HG02970 (cell line): ENCODE measurements at regions not wholly inside any gene's neighbourhood (a gene's known extent, or its start where the extent isn't known, plus 50 kb on each side); places are given as distances from the start of the nearest gene placed in this dataset.
"Not testable (repeated sequence)": the region's sequence is repeated elsewhere in the genome, so short reads cannot be mapped to it uniquely, and the experiment has no call there.

Source experiments
- ATAC-seq: cut with Tn5 transposase; IDR thresholded peaks from one replicate; pipeline ENCODE4 v1.9.1; 2021; ENCODE audit warnings: mild to moderate bottlenecking, moderate library complexity, moderate number of reproducible peaks; ENCODE audit not compliant: unreplicated experiment, low FRiP score

DNA sequence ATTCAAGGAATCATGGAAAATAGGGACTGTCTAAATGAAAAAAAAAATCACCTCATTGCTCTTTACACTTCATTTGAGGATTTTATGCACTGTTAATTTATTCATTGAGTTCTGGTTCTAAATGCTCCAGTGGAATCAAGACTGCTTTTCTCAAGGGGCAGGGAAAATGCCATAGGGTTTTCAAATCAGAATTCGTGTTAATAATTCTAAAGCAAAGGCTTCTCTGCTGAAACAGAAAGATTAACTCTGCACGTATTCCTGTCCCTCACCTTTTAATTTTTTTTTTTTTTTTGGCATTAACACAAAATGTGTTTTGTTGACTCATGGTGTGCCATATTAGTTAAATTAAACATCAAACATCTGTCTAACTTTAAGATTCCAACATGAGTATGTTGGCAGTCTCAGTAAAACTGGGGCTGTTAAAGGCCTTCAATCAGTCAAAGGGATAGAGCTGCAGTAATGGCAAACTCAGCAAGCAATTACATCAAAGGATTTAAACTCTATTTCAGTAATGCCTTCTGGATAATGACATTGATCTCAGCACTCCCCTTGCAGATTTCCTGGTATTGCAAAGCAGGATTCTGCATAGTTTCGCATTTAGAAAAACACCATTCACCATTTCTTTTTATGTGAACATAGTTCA is 878.1 kb downstream of the RAPGEF2 start:
- no peak for ATAC-seq

DNA sequence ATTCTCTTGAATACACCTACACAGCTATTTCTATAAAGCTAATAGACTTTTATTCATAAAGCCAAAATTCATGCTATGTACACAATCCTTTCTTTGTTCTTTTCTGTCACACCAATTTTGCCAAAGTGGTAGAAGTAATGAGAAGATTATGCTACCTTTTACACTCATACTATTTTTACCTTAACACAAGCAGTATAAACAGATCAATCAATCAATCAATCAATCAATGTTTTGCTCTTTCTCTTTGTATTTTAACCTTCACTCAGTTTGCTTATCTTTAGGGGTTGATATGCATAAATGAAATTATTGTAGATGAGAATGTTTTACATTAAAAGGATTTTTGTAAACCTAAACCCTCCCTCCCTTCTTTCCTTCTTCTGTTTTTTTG is 878.6 kb downstream of the RAPGEF2 start:
- ATAC-seq = no peak

DNA sequence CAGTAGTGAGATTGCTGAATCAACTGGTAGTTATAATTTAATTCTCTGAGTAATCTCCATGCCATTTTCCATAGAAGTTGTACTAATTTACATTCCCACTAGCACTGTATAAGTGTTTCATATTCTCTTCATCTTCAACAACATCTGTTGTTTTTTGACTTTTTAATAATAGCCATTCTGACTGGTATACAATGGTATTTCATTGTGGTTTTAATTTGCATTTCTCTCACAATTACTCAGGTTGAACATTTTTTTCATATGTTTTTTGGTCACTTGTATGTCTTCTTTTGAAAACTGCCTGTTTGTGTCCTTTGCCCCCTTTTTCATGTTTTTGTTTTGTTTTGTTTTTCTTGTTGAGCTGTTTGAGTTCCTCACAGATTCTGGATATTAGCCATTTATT is 880.2 kb downstream of the RAPGEF2 start:
- ATAC-seq = no peak

DNA sequence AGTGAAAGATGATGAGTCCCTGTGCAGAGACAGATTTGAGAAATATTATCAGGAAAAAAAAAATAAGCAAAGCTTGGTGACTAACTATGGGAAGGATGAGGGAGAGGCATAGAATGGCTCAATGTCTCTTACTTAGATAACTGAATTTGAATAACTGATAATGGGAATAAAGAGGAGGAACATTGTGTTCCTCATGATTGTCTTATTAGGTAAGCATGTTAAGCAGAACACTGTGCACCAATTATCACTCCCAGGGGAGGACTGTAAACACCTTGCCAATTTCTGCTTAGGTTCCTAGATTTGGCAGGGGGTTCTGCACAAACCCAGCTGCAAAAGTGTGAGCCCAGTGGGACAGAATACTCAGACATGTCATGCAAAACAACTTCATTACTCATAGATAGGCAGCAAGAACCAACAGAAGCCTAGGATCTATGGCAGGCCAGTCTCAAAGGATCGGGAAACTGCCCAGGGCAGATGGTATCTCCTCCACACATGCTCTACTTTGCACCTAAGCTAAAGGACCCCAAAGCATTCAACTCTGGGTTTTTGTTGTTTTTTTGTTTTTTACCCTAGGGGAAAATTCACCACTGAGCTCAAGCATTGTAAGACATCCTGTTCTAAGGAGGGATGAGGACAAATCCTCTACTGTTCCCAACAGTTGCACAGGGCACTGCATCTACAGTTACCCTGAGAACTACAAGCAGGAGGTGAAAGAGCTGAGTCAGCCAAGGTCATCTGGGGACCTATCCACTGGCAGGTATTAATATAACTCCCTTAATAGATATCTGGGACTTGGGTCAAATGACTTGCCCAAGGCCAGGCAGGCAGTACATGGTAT is 907.0 kb downstream of the RAPGEF2 start:
- no peak for ATAC-seq

DNA sequence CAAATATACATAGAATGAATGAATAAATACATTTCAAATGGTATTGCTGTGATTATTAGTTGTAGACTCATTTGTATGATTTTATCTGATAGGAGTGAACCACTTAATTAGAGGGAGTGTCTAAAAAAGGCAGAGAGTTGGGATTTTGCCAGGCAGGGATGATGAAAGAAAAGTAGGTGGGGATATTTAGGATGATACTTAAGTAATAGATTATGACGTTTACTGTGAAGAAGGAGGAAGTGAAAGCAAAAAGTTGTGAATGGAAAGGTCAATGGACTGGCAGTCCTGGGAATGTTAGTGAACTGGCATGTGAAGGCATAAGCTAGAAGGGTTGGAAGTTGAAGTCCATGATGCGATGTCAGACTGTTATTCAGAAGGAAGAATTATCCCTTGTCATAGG is 917.1 kb downstream of the RAPGEF2 start:
- no peak for ATAC-seq

DNA sequence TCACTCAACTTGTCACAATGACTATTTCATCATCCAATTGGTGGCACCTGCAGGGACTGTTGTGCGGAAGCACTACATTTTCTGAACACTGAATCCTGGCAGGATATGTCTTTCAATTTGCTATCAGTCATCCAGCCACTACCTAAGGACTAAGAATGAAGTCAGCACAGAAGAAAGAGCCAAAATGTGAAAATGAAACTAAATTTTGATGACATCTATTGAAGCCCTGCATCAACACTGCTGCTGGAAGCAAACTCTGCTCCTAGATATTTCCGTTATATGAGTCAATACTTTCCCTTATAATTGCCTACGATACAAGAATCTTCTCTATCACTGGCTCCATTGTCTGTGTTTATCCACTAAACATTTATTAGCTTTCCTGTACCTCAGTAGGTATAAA is 917.9 kb downstream of the RAPGEF2 start:
- no peak for ATAC-seq

DNA sequence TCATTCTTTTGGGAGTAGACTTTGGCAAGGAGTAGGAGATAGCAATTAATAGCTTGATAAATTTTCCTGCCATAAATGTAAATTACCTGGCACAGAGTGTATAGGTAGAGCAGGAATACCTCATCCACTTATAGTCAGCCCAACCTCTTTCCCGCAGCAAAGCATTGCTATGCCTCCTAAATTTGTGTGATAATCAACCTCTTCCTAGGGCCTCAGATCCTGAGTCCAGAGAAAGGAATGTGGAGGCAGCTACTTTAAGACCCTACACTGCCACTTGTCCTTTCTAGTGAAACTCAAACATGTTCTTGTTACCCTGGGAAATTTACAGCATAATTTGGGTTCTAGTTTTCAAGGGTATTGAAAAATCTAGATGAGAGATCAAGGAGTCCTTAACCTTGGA is 919.0 kb downstream of the RAPGEF2 start:
- ATAC-seq = no peak

DNA sequence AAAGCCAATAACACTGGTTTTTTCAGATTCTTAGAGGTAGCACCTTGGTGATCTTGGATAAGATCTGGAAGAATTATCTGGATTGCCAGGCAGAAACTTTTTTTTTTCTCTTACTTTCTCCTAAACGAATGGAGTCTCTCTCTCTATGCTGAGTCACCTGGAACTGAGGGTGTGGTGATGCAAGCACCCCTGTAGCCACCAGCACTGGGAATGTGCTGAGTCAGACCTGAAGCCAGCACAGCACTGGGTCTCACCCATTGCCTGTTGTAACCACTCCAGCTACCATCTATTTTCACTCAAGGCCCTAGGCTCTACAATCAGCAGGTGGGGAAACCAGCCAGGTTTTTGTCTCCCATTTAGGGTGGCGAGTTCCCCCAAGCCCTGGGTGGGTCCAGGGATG is 923.8 kb downstream of the RAPGEF2 start:
- ATAC-seq = no peak

DNA sequence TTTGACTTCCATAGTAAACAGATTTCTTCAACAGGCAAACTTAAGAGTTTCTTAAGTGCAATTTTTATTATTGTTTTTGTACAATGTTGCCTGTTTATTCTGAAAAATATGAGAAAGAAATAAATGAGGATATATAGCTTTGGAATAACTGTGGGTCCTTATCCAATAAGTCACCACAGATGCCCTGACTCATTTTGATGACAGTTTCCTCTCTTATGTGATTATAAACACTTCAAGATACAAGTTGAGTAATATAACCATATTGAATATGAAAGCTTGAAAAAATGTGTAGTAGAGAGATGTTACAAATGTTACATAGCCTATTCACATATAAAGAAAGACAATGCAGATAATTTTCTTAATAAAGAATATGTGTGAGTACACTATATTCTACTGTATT is 931.6 kb downstream of the RAPGEF2 start:
- ATAC-seq = no peak

DNA sequence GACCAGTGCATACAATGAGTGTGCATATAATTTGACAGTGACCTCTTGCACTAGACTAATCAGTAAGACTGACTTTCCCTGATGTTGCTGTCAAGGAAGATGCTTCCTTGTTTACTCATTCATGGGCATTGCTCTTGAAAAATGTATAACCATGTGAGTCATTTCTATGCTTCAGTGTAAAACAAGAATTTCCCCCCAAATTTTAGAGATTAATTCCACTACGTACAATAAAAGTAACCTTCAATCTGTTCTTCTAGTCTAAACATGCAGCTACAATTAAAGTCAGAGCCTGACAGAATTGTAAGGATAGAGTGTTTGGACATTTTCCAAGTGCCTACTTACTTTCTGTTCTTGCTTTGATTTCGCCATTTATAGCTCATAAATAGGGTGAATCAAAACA is 935.7 kb downstream of the RAPGEF2 start:
- no peak for ATAC-seq

DNA sequence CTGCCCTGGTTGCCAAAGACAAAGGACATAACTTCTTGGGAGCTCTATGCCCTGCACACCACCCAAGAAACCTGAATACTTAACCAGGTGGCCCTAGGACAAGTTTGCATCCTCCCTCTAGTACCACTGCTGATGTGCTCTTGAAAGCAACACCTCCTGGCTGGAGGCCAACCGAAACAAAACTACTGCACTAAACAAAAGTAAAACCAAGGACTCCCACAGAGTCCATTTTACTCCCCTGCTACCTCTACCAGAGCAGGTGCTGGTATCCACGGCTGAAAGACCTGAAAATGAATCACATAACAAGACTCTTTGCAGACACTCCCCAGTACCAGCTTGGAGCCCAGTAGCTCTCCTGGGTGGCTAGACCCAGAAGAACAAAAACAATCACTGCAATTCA is 941.8 kb downstream of the RAPGEF2 start:
- no peak for ATAC-seq

DNA sequence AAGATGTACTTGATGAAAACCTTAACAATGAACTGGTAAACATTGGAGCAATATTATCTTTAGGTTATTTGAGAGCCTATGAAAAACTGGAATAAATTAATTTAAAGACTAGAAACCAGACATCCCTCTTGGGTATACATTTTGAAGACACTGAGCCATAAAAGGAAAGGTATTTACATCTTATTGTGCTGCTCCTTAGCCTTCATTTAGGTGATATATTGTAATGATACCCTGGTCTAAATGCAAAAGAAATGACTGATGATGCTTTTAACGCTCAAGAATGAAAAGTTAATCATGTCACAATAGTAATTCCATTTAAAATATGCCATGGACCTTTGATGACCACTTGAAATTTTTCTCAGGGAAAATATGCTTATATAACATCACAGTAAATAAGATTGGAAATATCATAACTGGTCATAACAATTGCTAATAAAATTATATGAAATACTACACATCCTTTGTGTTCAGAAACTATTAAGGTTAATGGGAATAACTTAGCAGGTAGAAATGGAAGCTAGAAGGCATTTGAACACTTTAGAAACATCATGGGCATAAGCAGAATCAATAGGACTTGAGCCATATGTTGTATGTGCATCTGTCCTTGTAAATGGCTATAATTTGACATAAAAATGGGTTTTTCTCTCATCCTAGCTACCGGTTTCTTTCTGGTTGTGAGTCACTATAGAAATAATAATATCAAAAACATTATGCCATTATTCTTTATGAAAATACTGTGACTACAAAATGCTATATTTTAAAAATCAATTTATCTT is 979.7 kb downstream of the RAPGEF2 start:
- no peak for ATAC-seq

DNA sequence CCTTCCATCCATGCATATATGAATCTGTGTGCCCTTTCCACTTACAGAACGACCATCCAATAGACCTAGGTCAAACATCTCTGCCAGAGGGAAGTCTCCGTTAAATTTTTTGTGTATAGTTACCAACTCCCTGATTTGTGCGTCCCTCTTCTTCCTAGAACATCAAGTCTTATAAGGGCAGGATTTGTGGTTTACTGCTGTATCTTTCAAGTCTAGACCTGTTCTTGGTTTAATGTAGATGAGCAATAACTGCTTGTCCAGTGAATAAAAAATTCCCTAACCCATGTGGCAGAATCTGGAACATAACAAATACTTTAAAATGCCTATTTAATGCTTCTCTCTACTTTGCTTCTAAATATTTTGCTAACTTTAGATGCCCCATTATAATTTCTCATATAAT is 988.8 kb downstream of the RAPGEF2 start:
- no peak for ATAC-seq

DNA sequence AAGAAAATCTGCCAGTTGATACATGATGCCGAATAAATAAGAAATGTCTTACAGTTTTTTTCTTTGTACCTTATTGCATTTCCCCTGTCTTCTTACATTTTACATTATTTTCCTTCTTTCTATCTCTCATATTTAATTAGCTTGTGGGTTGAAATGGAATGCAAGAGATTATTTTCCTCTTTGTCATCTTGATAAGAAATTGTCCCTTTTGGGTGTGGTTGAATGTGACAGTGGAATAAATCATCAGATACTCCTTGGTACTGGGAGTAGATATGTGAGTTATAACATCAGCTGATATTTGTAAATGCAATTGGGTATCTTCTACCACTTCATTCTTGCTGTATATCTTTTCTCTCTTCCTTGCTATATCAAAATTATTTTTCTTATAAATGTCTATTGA is 997.4 kb downstream of the RAPGEF2 start:
- ATAC-seq = no peak

DNA sequence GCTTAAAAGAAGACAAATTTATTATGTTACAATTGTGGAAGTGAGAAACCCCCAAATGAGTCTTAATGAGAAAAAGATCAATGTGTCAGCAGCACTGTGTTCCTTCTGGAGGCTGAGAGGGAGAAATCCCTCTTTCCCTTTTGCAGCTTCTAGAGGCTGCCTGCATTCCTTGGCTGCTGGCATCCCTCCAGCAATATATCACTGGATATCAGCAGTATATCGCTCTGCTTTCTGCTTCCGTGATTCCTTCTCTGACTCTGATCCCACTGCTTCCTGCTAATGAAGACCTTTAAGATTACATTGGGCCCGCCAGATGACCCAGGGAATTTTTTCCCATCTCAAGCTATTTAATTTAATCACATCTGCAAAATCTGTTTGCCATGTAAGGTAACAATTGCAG is 1008.0 kb downstream of the RAPGEF2 start:
- ATAC-seq = no peak

DNA sequence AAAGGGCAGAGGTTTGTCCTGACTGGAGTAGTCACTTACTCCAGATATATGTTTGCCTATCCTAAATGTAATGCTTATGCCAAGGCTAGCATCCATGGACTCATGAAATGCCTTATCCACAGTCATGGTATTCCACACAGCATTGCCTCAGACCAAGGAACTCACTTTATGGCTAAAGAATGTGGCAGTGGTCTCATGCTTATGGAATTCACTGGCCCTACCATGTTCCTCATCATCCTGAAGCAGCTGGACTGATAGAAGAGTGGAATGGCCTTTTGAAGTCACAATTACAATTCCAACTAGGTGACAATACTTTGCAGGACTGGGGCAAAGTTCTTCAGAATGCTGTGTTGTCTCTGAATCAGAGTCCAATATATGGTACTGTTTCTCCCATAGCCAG is 1014.8 kb downstream of the RAPGEF2 start:
- no peak for ATAC-seq

DNA sequence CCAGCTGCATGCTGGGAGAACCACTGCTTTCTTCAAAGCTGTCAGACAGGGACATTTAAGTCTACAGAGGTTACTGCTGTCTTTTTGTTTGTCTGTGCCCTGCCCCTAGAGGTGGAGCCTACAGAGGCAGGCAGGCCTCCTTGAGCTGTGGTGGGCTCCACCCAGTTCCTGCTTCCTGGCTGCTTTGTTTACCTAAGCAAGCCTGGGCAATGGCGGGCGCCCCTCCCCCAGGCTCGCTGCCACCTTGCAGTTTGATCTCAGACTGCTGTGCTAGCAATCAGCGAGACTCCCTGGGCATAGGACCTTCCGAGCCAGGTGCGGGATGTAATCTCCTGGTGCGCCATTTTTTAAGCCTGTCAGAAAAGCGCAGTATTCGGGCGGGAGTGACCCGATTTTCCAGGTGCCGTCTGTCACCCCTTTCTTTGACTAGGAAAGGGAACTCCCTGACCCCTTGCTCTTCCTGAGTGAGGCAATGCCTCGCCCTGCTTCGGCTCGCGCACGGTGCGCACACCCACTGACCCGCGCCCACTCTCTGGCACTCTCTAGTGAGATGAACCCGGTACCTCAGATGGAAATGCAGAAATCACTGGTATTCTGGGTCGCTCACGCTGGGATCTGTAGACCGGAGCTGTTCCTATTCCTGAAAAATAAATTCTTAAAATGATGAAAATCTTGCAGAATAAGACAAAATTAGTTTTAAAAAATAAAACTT is 1022.9 kb downstream of the RAPGEF2 start:
- ATAC-seq = not testable (repeated sequence)

DNA sequence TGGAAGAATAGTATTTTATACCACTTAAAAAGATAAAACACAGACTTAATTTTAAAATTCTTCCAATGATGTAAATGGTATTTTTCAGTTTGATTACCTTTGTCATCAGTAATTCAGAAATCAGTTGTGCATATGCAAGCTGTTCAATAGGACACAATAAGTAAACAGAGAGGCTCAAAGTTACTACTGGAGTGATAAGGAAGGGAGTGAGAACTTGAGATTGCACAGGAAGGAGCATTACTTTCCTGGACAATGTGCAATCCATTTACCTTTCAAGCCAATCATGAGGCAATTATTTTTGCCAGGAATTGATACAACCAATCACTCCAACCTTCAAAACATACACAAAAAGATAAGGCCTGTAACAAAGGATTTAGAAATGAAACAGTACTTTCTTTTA is 1024.3 kb downstream of the RAPGEF2 start:
- ATAC-seq = no peak

DNA sequence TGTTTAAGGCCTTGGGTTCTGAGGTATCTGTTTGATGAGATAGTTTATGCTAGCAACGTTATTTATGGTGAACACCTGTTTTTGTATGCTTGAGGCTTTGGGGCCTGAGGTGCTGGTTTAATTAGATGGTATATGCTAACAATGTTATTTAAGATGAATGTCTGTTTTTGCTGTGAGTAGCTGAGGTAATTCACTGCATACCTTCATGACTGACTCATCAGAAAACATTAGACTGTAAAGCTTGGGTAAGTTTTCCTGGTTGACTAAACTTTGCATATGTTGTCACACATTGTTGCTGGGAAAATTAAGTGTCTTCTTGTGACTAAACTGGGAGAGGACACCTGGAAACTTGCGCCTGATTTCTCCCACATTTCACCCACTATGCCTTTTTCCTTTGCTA is 1026.6 kb downstream of the RAPGEF2 start:
- ATAC-seq = no peak

DNA sequence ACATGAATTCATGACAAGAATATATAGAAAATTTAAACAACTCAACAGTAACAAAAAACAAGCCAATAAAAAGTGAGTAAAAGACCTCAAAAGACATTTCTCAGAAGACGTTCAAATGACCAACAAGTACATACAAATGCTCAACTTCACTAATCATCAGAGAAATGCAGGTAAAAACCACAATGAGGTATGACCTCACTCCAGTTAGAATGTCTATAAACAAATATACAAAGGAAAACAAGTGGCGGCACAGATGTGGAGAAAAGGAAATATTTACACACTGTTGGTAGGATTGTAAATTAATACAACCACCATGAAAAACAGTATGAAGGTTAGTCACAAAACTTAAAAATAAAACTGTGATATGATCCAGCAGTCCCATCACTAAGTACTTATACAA is 1033.1 kb downstream of the RAPGEF2 start:
- ATAC-seq = no peak

DNA sequence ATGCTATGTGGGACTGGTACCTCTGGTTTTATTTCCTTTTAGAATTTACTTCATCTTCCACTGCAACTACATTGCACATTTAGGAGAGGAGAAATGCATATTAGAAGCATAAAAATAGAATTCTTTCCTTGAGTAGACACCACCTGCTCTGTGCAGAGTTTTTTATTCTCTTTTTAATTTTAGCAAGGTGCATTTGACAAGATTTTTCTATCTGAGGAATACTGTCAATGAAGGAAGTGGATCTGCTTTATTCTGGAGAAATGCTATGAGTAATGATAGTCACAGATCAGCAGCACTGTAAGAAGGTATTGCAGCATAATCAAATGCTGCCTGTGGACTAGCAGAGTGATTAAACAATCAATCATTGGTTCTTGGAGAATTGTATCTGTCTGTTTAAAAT is 1038.3 kb downstream of the RAPGEF2 start:
- no peak for ATAC-seq
